Cardiac muscle cell (in vitro differentiated cells and primary cell): ENCODE measurements at regions not wholly inside any gene's neighbourhood (a gene's known extent, or its start where the extent isn't known, plus 50 kb on each side); places are given as distances from the start of the nearest gene placed in this dataset.

Experiments used
- DNase-seq, 2 donors: peaks; one replicate each; pipeline versions ENCODE4 v3.0.0 to v3.0.0-alpha.2; 2010 to 2017; ENCODE audit warnings: low read depth in 1 of 2, low spot score in 1 of 2
- H3K27ac ChIP-seq: fragments of 200-600 bp; sonication (generic); 2 replicates; pipeline ENCODE4 v1.5.1; 2016
- H3K27me3 ChIP-seq: fragments of 200-600 bp; sonication (generic); 2 replicates; pipeline ENCODE4 v1.6.0; 2016; ENCODE audit warnings: control low read depth
- H3K36me3 ChIP-seq: fragments of 200-600 bp; sonication (generic); 2 replicates; pipeline ENCODE4 v1.5.1; 2016; ENCODE audit warnings: control low read depth
- H3K4me1 ChIP-seq: fragments of 200-600 bp; sonication (generic); 2 replicates; pipeline ENCODE4 v1.8.1; 2017; ENCODE audit warnings: low read depth, mild to moderate bottlenecking, mixed run types
- H3K4me3 ChIP-seq: fragments of 200-600 bp; sonication (generic); 2 replicates; pipeline ENCODE4 v1.5.1; 2016; ENCODE audit warnings: mild to moderate bottlenecking
- H3K9me3 ChIP-seq: fragments of 200-600 bp; sonication (generic); 2 replicates; pipeline ENCODE4 v1.5.1; 2017; ENCODE audit warnings: low read depth, mild to moderate bottlenecking, control low read depth
- TF ChIP-seq, protein P1 (sequence below): IDR thresholded peaks from 2 replicates; pipeline ENCODE4 v1.5.1; 2012; ENCODE audit warnings: low read depth, mild to moderate bottlenecking, low read length

DNA sequence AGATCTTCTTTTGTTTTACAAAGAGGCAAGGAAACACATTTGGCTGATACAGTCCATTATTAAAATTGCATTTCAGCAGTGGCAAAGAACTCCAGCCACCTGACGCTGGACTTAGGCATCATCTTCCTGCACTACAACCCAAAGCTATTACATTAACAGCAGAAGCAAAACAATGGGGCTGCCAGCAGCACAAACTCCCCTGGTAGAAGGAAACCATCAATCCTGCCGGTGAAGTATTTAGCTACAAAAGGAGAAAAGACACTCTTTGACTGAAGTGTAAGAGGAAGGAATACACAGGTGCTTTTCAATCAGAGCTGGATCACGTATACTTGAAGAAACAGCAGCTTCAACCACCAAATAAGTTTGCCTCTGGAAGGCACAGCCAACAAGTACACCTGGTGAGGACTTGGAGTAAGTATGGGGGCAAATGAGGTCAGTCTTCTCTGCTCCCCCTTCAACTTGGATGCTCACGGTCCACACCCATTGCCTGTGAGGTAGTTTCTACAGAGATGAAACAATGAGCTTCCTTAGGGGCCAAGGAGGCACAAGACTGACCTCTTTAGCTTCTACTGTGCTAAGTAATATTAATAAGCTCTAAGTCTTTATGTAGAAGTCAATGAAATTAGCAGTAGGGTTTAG lies 125.9 kb upstream of the FOXN3 start:
- TF ChIP-seq, protein P1, sequence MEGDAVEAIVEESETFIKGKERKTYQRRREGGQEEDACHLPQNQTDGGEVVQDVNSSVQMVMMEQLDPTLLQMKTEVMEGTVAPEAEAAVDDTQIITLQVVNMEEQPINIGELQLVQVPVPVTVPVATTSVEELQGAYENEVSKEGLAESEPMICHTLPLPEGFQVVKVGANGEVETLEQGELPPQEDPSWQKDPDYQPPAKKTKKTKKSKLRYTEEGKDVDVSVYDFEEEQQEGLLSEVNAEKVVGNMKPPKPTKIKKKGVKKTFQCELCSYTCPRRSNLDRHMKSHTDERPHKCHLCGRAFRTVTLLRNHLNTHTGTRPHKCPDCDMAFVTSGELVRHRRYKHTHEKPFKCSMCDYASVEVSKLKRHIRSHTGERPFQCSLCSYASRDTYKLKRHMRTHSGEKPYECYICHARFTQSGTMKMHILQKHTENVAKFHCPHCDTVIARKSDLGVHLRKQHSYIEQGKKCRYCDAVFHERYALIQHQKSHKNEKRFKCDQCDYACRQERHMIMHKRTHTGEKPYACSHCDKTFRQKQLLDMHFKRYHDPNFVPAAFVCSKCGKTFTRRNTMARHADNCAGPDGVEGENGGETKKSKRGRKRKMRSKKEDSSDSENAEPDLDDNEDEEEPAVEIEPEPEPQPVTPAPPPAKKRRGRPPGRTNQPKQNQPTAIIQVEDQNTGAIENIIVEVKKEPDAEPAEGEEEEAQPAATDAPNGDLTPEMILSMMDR: no peak
- no peaks in the 10 kb centered on the region for H3K36me3 ChIP-seq
- H3K4me1 ChIP-seq: no peaks in the 10 kb centered on the region
- H3K4me3 ChIP-seq: no peak overlapping the region
- H3K27ac ChIP-seq: no peak overlapping the region
- DNase-seq: no peak
- H3K27me3 ChIP-seq: no peaks in the 10 kb centered on the region
- no peaks in the 10 kb centered on the region for H3K9me3 ChIP-seq

DNA sequence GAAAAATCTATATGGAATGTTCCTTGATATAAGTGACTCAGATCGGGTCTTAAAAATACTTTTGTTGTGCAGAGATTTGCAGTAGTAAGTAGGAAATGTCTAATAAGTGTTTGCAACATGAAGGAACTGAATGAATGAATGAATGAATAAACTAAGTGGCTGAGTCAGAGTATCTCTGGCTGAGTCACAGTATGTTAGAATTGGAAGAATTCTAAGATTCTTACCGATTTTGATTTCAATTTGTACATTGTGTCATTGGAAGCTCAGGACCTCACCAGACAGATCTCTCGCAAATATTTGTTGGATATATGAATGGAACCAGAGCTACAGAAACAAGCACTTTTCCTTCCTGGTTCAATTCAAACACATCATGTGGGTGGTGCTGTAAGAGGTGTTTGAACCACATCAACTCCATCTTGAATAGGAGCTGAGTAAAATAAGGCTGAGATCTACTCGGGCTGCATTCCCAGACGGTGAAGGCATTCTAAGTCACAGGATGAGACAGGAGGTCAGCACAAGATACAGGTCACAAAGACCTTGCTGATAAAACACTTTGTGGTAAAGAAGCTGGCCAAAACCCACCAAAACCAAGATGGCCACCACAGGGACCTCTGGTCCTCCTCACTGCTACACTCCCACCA lies 123.9 kb upstream of the FOXN3 start:
- Histone ChIP-seq H3K4me1 (no peaks in the 10 kb centered on the region), H3K27ac (no peak overlapping the region), H3K4me3 (no peak overlapping the region)

DNA sequence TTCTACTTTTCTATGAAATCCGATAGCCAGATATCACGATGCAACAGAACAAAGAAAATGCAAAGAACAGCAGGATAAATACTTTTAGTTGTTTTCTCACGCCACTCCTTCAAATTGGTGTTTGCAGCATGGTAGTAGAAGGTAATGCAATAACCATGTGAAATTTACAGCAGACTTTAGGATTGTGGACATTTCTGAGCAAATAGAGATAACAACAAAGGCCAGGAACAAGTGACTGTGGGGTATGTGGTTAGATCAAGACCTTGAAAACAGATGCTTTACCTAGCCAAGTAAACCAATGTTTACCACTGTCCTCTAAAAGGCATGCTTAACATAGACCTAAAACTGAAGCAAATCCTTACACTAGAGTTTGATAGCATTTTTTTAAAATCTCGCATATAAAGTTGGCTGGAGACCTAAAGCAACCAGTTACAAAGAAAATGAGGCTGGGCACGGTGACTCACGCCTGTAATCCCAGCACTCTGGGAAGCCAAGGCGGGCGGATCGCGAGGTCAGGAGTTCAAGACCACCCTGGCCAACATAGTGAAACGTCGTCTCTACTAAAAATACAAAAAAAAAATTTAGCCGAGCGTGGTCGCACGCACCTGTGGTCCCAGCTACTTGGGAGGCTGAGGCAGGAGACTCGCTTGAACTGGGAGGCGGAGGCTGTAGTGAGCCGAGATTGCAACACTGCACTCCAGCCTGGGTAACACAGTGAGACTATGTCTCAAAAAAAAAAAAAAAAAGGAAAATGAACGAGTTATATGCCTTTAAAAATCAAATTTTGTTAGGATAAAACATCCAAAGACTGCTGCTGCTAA lies 123.2 kb upstream of the FOXN3 start:
- TF ChIP-seq, protein P1: no peak
- peak in 1 of 2 donors; percentile 31 for DNase-seq
- no peaks in the 10 kb centered on the region for H3K27me3 ChIP-seq
- H3K4me1 ChIP-seq: no peaks in the 10 kb centered on the region
- no peaks in the 10 kb centered on the region for H3K36me3 ChIP-seq
- H3K4me3 ChIP-seq: no peak overlapping the region
- H3K9me3 ChIP-seq: no peaks in the 10 kb centered on the region
- H3K27ac ChIP-seq: no peak overlapping the region

More for the DNA sequence above, 123.9 kb upstream of the FOXN3 start:
- Histone ChIP-seq H3K27me3 (no peaks in the 10 kb centered on the region), H3K9me3 (no peaks in the 10 kb centered on the region), H3K36me3 (no peaks in the 10 kb centered on the region)
- TF ChIP-seq, protein P1: no peak
- peak in 1 of 2 donors; percentile 56 for DNase-seq

GRCh38 chr14:89537911-89538310 lies 120.9 kb upstream of the FOXN3 start:
- H3K27me3 ChIP-seq: no peaks in the 10 kb centered on the region
- H3K4me3 ChIP-seq: no peak overlapping the region
- H3K9me3 ChIP-seq: no peaks in the 10 kb centered on the region
- no peaks in the 10 kb centered on the region for H3K4me1 ChIP-seq
- no peak overlapping the region for H3K27ac ChIP-seq
- DNase-seq: no peak
- no peaks in the 10 kb centered on the region for H3K36me3 ChIP-seq
- TF ChIP-seq, protein P1: no peak

DNA sequence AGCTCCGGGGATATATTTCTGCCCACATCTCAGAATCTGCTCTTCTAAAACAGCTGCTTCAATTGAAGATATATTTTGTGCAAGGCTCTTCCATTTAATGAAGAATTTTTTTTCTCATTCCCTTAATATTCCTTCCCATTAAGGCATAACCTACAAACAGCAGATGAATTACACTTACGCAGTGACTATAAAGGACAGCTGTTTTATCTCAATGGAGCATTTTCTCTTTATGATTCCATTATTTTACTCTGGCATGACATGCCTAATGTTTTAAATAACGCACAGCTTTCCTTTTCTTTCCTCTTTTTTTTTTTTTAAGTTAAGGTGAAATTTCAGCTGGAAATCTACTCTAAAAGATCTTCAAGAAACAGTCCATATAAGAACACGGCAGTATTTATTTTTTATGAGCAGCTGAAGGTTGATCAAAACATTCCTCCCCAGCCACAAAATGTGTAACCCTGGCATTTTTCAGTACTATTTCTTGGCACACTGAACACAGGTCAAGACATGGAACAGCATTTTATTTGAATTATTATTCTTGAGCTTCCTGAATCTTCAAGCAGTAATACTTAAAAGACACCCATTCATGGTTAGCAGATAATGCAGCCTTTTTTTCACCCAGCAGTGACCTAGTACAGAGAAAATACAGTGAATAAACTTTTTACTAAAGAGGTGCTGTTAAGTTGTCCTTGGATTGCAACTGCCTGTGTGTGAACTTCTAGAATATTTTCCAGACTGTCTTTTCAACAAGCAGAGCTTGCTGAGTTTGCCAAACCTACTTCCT lies 118.1 kb upstream of the FOXN3 start:
- no peak overlapping the region for H3K27ac ChIP-seq
- no peak overlapping the region for H3K4me3 ChIP-seq
- TF ChIP-seq, protein P1: no peak
- no peaks in the 10 kb centered on the region for H3K4me1 ChIP-seq
- DNase-seq: peak in 1 of 2 donors; percentile 60
- H3K36me3 ChIP-seq: no peaks in the 10 kb centered on the region
- no peaks in the 10 kb centered on the region for H3K27me3 ChIP-seq
- H3K9me3 ChIP-seq: no peaks in the 10 kb centered on the region
